GM10847 (cell line): ENCODE measurements at regions not wholly inside any gene's neighbourhood (a gene's known extent, or its start where the extent isn't known, plus 50 kb on each side); places are given as distances from the start of the nearest gene placed in this dataset.

ENCODE experiments used
- POLR2A ChIP-seq: IDR thresholded peaks from 2 replicates; pipeline ENCODE4 v1.6.1; 2011; ENCODE audit not compliant: insufficient read length; ENCODE audit errors: extremely low read depth

GRCh38 chr2:41283079-41283775 lies 764.6 kb upstream of the PKDCC start:
- no peak for TF ChIP-seq POLR2A

GRCh38 chr2:41293491-41293890 lies 754.3 kb upstream of the PKDCC start:
- TF ChIP-seq POLR2A: no peak

GRCh38 chr2:41294331-41294730 lies 753.5 kb upstream of the PKDCC start:
- TF ChIP-seq POLR2A: no peak

- TF ChIP-seq POLR2A: no peak
Observed at GRCh38 chr2:41313082-41313481, 734.7 kb upstream of the PKDCC start.

GRCh38 chr2:41314511-41315070 lies 733.2 kb upstream of the PKDCC start:
- TF ChIP-seq POLR2A: no peak

- TF ChIP-seq POLR2A: no peak
Observed at GRCh38 chr2:41319437-41319836, 728.4 kb upstream of the PKDCC start.

GRCh38 chr2:41320491-41320890 lies 727.3 kb upstream of the PKDCC start:
- no peak for TF ChIP-seq POLR2A

- TF ChIP-seq POLR2A: no peak
Observed at GRCh38 chr2:41321351-41321750, 726.5 kb upstream of the PKDCC start.

- no peak for TF ChIP-seq POLR2A
Observed at GRCh38 chr2:41326851-41327250, 721.0 kb upstream of the PKDCC start.

- TF ChIP-seq POLR2A: no peak
Observed at GRCh38 chr2:41329040-41329439, 718.8 kb upstream of the PKDCC start.

GRCh38 chr2:41334159-41334558 lies 713.7 kb upstream of the PKDCC start:
- no peak for TF ChIP-seq POLR2A

GRCh38 chr2:41337956-41338355 lies 709.9 kb upstream of the PKDCC start:
- no peak for TF ChIP-seq POLR2A

- TF ChIP-seq POLR2A: no peak
Observed at GRCh38 chr2:41344529-41344928, 703.3 kb upstream of the PKDCC start.

GRCh38 chr2:41353060-41353459 lies 694.8 kb upstream of the PKDCC start:
- TF ChIP-seq POLR2A: no peak

- no peak for TF ChIP-seq POLR2A
Observed at GRCh38 chr2:41355794-41356193, 692.0 kb upstream of the PKDCC start.

- no peak for TF ChIP-seq POLR2A
Observed at GRCh38 chr2:41364842-41365241, 683.0 kb upstream of the PKDCC start.

- no peak for TF ChIP-seq POLR2A
Observed at GRCh38 chr2:41375901-41376300, 671.9 kb upstream of the PKDCC start.

- no peak for TF ChIP-seq POLR2A
Observed at GRCh38 chr2:41377837-41378236, 670.0 kb upstream of the PKDCC start.

- TF ChIP-seq POLR2A: no peak
Observed at GRCh38 chr2:41378420-41378819, 669.4 kb upstream of the PKDCC start.
